Right cardiac atrium (tissue), 5 donors: ENCODE measurements at regions not wholly inside any gene's neighbourhood (a gene's known extent, or its start where the extent isn't known, plus 50 kb on each side); places are given as distances from the start of the nearest gene placed in this dataset.

Experiments used
- ATAC-seq, 2 donors: fragments of 200-7000 bp; cut with Tn5 transposase; one replicate each; pipeline versions ENCODE4 v1.8.0 to v1.9.1; 2020; ENCODE audit warnings: moderate library complexity in 2 of 2, mild to moderate bottlenecking in 1 of 2
- DNase-seq, 3 donors: peaks; one replicate each; pipeline ENCODE4 v3.0.0-alpha.2; 2020
- H3K27ac ChIP-seq: one replicate; pipeline ENCODE4 v1.5.1; 2013; ENCODE audit warnings: mild to moderate bottlenecking, low read length, control low read depth, moderate library complexity
- H3K27me3 ChIP-seq: one replicate; pipeline ENCODE4 v1.6.1; 2013; ENCODE audit not compliant: control insufficient read depth, insufficient read depth
- H3K4me1 ChIP-seq: one replicate; pipeline ENCODE4 v1.6.1; 2013; ENCODE audit warnings: low read length; ENCODE audit not compliant: control insufficient read depth, insufficient read depth
- H3K4me3 ChIP-seq: one replicate; pipeline ENCODE4 v1.5.1; 2013; ENCODE audit warnings: low read length, control low read depth
- H3K9me3 ChIP-seq: one replicate; pipeline ENCODE4 v1.6.1; 2013; ENCODE audit warnings: low read length; ENCODE audit not compliant: control insufficient read depth
- WGBS: extraction: QIAGEN DNeasy Blood & Tissue Kit; methylation state at CpG from one replicate; pipeline ENCODE4 v1.1.7; 2013; 5-methylcytosine and 5-hydroxymethylcytosine counted together
- intact Hi-C, 4 donors: fragments of 100-400 bp; cut with DNase I; formaldehyde crosslinking; loops; one replicate each; pipeline versions ENCODE4 v1.11.0 to v1.14.0; 2022 to 2023
- donor health status: healthy with polysubstance abuse.
- donor health status: DM: no; HTN: yes; CAD: no.
- donor health status: DM: no; HTN: no; CAD: no.
- donor health status: DM: no; HTN: yes; CAD: no; lungs with severe emphysema.
- donor health status: DM: yes; HTN: yes; CAD: no.

DNA sequence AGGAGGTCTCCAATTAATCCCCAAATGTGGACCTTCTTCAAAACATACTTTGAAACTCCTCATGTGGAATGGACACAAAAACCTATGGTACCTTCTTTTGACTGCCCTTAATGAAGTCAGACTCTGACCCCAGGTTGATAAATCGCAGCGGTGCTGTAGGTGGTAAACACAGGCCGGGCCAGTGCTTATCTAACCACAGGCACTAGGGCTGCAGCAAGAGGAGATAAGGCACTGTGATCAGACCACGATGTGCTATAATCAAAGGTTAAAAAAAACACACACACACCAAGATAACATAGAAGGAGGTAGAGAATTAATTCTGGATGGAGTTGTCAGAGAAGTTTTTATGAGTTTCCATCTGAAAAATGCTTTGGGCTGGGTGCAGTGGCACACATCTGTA is 52.3 kb upstream of the SIPA1L2 start:
- intact Hi-C loops: no loop called here
- peak; percentile 40 to 56 for ATAC-seq
- WGBS: 35% methylated on average over 4 of the region's 4 CpGs

DNA sequence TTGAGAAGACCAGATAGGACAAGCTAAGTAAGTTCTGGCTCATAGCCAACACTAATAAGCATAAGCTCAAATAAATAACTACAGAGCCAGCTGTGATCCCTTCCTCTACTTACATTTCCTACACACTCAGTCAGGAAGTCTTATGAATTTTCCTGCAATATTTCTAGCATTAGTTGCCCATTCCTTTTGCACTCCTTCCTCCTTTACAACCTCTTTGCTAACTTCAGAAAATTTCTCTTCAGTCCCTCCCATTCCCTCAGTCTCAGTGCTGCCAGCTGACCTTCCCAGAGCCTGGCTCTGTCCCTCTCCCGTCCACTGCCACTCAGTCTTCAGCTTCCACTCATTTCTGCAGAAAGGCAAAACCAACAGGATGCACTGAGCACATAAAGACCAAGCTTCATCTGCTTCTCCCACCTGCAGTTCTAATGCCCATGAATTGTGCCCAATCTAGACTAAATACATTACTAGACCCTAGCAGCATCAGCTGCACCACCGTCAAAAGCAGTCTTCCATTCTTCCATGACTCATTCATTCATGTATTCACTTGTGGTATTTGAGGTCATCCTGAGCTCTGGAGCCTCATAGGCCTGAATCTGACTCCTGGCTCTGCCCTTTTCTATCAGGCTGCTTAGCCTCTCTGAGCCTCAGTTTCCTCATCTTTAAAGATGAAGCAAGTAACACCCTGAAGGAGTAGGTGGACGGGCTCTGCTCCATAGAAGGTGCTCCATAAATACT is 54.6 kb upstream of the SIPA1L2 start:
- no peak for ATAC-seq
- intact Hi-C loops: no loop called here
- Histone ChIP-seq H3K27me3 (no peaks in the 10 kb centered on the region), H3K4me3 (no peak overlapping the region), H3K9me3 (no peaks in the 10 kb centered on the region), H3K4me1 (no peaks in the 10 kb centered on the region), H3K27ac (no peak overlapping the region)
- 79% methylated on average over 3 of the region's 3 CpGs for WGBS
- DNase-seq: no peak

More for the DNA sequence above, 52.3 kb upstream of the SIPA1L2 start:
- DNase-seq: no peak
- Histone ChIP-seq H3K9me3 (no peaks in the 10 kb centered on the region), H3K4me3 (no peak overlapping the region), H3K27me3 (no peaks in the 10 kb centered on the region), H3K4me1 (no peaks in the 10 kb centered on the region), H3K27ac (no peak overlapping the region)

DNA sequence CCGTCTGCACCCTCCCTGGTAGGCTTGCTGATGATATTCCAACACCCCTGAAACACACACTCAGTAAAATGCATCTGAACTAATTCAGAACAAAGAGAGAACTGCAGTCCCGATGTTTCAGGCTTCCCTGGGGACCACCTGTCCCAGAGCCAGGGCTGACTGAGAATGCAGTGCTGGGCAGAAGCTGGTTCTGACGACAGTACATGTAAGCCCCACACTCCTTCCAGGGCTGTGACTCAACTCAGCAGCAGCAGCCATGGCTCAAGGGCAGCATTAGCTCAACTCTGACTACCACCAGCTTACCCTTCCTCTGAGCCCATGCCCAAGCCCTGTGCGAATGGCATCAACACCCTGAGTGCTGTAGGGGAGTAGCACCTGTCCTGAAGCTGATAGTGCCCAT is 56.4 kb upstream of the SIPA1L2 start:
- no peak overlapping the region for H3K4me3 ChIP-seq
- WGBS: 68% methylated on average over 4 of the region's 4 CpGs
- intact Hi-C loops: no loop called here
- DNase-seq (peak in 1 of 3 donors; percentile 64), ATAC-seq (peak in 1 of 2 donors; percentile 80)
- no peaks in the 10 kb centered on the region for H3K9me3 ChIP-seq
- no peak overlapping the region for H3K27ac ChIP-seq
- H3K4me1 ChIP-seq: no peaks in the 10 kb centered on the region
- no peaks in the 10 kb centered on the region for H3K27me3 ChIP-seq

DNA sequence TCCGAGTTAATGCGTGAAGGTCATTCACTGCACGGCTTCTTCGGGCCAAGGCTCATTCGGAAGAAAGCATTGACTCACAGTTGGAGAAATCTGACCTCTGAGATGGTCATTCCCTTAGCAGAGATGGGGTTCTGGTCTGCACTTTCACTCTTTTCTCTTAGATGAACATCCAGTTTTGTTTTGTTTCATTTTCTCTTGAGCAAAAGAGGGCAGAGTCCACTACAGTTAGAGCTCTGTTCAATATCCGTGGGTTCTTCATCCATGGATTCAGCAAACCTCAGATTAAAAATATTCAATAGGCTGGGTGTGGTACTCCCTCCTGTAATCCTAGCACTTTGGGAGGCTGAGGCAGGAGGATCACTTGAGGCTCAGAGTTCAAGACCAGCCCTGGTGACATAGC is 57.4 kb upstream of the SIPA1L2 start:
- Histone ChIP-seq H3K4me3 (no peak overlapping the region), H3K27me3 (no peaks in the 10 kb centered on the region), H3K9me3 (no peaks in the 10 kb centered on the region), H3K4me1 (no peaks in the 10 kb centered on the region), H3K27ac (no peak overlapping the region)
- DNase-seq: no peak
- intact Hi-C loops: no loop called here
- WGBS: 96% methylated on average over 6 of the region's 6 CpGs
- ATAC-seq: no peak

DNA sequence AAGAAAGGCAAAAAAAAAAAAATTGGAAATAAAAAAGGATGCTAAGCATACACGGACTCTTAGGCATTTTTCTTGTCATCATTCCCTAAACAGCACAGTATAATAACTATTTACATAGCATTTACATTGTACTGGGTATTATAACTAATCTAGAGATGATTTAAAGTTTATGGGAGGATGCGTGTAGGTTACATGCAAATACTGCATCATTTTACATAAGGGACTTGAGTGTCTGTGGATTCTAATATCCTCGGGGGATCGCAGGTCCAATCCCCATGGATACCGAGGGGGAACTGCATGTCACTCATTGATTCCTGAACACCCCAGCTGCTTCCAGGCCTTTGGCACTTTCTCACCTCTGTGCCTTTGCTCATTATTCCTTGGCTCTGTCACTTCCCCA is 57.8 kb upstream of the SIPA1L2 start:
- no peaks in the 10 kb centered on the region for H3K27me3 ChIP-seq
- no peak overlapping the region for H3K27ac ChIP-seq
- no peak overlapping the region for H3K4me3 ChIP-seq
- intact Hi-C loops: no loop called here
- H3K9me3 ChIP-seq: no peaks in the 10 kb centered on the region
- no peak for ATAC-seq
- WGBS: 92% methylated on average over 5 of the region's 5 CpGs
- no peak for DNase-seq
- no peaks in the 10 kb centered on the region for H3K4me1 ChIP-seq

DNA sequence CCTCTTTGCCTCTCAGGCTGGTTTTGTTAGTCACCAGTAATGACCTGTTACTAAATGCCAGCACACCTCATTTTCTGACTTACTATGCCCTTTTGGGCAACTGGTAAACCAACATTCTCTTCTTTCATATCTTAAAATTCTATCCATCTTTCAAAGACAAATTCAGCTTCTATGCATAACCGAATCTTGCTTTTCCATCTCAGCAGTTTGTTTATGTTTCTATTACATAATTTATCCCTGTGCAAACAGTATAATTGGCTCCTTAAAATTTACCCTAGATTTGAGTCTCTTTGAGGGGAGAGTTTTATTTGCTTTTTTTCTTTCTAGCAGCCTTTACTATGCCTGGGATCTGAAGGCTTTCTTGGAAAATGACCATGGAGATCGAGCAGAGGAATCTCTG is 58.5 kb upstream of the SIPA1L2 start:
- 89% methylated on average over 2 of the region's 2 CpGs for WGBS
- H3K27ac ChIP-seq: no peak overlapping the region
- no peaks in the 10 kb centered on the region for H3K27me3 ChIP-seq
- H3K4me1 ChIP-seq: no peaks in the 10 kb centered on the region
- H3K4me3 ChIP-seq: no peak overlapping the region
- DNase-seq (no peak), ATAC-seq (no peak)
- no peaks in the 10 kb centered on the region for H3K9me3 ChIP-seq
- intact Hi-C loops: no loop called here

DNA sequence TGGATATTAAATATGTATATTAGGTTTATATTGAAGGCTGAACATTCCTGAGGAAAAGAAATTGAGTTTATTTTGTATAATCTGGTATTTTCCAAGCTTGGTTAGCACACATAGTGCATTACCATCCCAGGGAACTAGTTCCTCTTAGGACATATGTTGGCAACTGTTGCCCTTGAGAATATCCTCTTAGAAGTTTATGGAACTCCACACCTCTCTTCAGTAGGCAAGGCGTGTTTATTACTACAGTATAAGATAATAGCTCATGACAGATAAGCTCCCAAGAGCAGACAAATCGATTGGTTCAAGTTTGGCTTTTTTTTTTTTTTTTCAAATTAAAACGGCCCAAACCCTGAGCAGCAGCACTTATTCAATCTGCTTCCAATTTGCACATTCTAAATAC is 59.8 kb upstream of the SIPA1L2 start:
- whole genome bisulfite sequencing: 63% methylated on average over 3 of the region's 3 CpGs
- intact Hi-C loops: no loop called here
- Histone ChIP-seq H3K27ac (no peak overlapping the region), H3K27me3 (no peaks in the 10 kb centered on the region), H3K4me1 (no peaks in the 10 kb centered on the region), H3K4me3 (no peak overlapping the region), H3K9me3 (no peaks in the 10 kb centered on the region)
- DNase-seq: no peak
- ATAC-seq: no peak

DNA sequence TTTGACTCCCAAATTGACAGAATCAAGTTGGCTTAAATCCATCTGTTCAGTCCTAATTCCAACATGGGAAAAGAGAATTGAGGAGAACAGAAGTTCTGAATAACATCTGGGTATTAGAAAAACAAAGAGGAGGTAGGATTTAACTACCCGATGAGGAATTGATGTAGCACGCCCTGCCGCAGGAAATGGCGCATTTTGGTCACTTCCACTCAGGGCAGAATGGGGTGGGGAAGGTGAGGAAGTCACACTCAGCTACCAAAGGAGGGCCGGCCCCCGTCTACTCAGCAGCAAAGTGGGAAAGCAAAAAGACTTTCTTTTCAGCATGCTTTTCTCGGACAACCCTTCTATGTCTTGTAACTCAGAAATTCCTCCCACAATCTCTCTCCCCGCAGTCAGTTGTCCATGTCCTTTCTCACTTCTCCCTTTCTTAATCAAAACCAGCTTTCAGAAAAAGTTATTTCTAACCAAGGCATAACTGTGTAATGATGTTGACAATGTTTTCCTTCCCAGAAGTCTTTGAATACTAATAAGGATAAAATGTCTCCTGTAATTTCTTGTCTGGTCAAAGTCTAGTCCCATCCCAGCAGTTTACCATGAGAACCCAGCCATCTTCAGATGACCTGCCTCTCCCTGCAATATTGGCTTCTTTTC is 60.5 kb upstream of the SIPA1L2 start:
- Histone ChIP-seq H3K27me3 (no peaks in the 10 kb centered on the region), H3K27ac (no peak overlapping the region), H3K4me3 (no peak overlapping the region), H3K4me1 (no peaks in the 10 kb centered on the region), H3K9me3 (no peaks in the 10 kb centered on the region)
- intact Hi-C loops: no loop called here
- 68% methylated on average over 8 of the region's 8 CpGs for WGBS
- no peak for DNase-seq
- no peak for ATAC-seq

DNA sequence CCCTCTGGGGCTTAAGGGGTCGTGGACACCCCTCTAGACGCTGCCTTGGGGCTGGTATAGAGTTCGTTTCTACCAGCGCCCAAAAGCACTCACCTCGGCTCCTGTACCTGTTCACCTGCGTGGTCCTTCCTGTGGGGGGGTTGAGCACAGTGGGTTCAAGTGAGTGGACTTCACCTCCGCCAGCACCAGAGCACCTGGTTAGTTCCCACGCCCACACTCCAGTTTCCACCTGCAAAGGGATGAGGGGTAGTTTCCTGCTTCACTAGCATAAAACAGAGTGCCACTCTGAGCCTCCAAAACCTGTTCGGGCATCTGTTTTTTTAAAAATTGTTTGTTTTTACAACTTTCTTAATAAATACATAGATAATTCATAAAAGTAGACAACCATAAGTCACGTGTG is 64.5 kb upstream of the SIPA1L2 start:
- Histone ChIP-seq H3K4me1 (no peaks in the 10 kb centered on the region), H3K4me3 (no peak overlapping the region), H3K27me3 (no peaks in the 10 kb centered on the region), H3K9me3 (no peaks in the 10 kb centered on the region), H3K27ac (no peak overlapping the region)
- ATAC-seq (no peak), DNase-seq (no peak)
- intact Hi-C loops: no loop called here
- 89% methylated on average over 10 of the region's 10 CpGs for WGBS

DNA sequence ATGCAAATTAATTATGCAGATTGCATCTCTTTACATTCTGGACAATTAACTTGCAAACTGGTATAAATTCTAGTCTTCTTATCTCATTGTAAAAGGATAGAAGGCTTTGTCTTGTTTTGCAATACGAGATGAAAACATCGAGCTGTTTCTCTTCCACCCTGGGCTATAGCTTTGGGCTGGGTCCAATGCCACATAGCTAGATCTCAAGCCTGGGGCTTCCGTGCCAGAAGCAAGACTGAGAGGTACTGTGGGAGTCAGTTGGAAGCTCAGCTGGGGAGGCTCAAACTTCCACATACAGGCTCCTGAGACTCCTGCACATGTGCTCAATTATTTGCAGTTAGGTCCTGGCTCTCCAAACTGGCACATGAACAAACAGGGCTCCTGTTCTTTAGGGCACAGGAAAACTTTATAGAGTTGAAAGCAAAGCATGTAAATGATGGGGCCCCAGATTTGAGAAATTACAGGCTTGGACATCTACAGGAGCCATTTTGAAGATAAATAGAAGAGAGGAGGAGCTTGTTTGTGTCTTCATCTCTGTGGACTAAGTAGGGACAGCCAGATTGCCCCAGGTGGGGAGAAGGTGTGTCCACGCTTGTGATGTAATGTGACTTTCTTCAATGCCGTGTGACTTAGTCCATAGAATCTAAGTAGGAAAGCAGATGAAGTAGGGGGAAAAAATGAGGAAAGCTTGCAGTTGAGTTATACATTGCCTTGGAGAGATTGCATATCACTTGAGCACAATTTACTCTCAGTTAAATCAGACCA is 65.9 kb upstream of the SIPA1L2 start:
- Histone ChIP-seq H3K27ac (no peak overlapping the region), H3K9me3 (no peaks in the 10 kb centered on the region), H3K27me3 (no peaks in the 10 kb centered on the region), H3K4me1 (no peaks in the 10 kb centered on the region), H3K4me3 (no peak overlapping the region)
- no peak for DNase-seq
- ATAC-seq: no peak
- intact Hi-C loops: no loop called here
- WGBS: 77% methylated on average over 5 of the region's 5 CpGs

DNA sequence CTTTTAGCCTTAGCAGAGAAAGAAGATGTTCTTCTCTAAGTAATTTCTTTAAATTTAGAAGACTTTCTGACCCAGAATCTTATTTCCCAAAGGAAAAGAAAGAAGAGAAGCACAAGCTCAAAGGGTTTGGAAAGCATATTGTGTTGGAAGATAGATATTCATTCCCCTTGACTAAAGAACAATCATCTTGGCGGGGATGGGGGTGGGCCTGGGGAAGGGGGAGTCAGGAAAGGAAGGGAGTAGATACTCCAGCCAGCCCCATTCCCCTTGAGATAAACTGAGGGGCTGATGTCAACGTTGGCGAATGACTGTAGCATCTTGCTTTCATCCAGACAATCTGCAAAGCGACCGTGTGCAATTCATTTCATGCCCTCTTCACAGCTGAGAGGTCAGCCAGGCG is 66.5 kb upstream of the SIPA1L2 start:
- DNase-seq (no peak), ATAC-seq (no peak)
- Histone ChIP-seq H3K27ac (no peak overlapping the region), H3K4me1 (no peaks in the 10 kb centered on the region), H3K27me3 (no peaks in the 10 kb centered on the region), H3K4me3 (no peak overlapping the region), H3K9me3 (no peaks in the 10 kb centered on the region)
- intact Hi-C loops: no loop called here
- 64% methylated on average over 6 of the region's 6 CpGs for WGBS
